NT2/D1 (cell line): ENCODE measurements at regions not wholly inside any gene's neighbourhood (a gene's known extent, or its start where the extent isn't known, plus 50 kb on each side); places are given as distances from the start of the nearest gene placed in this dataset.

Experiments used
- YY1 ChIP-seq: IDR thresholded peaks from 2 replicates; pipeline ENCODE4 v1.6.1; 2011; ENCODE audit not compliant: insufficient read length, insufficient read depth
- ZNF274 ChIP-seq: IDR thresholded peaks from 2 replicates; pipeline ENCODE4 v1.6.1; 2011; ENCODE audit warnings: mild to moderate bottlenecking, low read depth, low read length

- no peak for TF ChIP-seq ZNF274
- TF ChIP-seq YY1: no peak
These were observed 346.0 kb upstream of the C11orf87 start for GRCh38 chr11:109075976-109076375.
